ENCODE measurements at regions not wholly inside any gene's neighbourhood (a gene's known extent, or its start where the extent isn't known, plus 50 kb on each side); places are given as distances from the start of the nearest gene placed in this dataset.

DNA sequence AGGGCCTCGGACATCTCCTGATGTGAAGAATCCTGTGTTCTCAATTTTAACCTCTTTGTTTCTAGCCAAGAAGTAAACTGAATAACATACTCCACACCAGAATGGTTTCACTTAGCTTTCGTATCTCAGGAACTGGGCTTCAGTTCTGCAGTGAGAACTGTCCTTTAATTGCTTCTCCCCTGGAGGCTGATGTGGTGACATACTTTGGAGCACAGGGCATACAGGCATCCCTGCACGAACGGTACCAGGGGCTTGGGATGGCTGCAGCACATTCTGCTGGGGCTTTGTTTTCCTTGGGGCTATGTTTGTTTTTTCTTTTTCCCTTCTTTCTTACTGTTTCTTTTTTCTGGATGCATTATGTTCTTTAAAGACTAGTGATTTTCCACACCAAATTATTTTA lies 230.5 kb downstream of the TM9SF2 start:
- TF ChIP-seq, protein P1, sequence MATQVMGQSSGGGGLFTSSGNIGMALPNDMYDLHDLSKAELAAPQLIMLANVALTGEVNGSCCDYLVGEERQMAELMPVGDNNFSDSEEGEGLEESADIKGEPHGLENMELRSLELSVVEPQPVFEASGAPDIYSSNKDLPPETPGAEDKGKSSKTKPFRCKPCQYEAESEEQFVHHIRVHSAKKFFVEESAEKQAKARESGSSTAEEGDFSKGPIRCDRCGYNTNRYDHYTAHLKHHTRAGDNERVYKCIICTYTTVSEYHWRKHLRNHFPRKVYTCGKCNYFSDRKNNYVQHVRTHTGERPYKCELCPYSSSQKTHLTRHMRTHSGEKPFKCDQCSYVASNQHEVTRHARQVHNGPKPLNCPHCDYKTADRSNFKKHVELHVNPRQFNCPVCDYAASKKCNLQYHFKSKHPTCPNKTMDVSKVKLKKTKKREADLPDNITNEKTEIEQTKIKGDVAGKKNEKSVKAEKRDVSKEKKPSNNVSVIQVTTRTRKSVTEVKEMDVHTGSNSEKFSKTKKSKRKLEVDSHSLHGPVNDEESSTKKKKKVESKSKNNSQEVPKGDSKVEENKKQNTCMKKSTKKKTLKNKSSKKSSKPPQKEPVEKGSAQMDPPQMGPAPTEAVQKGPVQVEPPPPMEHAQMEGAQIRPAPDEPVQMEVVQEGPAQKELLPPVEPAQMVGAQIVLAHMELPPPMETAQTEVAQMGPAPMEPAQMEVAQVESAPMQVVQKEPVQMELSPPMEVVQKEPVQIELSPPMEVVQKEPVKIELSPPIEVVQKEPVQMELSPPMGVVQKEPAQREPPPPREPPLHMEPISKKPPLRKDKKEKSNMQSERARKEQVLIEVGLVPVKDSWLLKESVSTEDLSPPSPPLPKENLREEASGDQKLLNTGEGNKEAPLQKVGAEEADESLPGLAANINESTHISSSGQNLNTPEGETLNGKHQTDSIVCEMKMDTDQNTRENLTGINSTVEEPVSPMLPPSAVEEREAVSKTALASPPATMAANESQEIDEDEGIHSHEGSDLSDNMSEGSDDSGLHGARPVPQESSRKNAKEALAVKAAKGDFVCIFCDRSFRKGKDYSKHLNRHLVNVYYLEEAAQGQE (IDR thresholded peaks at IDR 0.05; ENCODE audit: insufficient read depth in 1 of 2, low read depth in 2 of 2, low read length in 2 of 2): no peak
- TF ChIP-seq POLR2AphosphoS5 (IDR thresholded peaks at IDR 0.05; ENCODE audit: low read depth, low read length): no peak

Measured in PFSK-1 (cell line).